Hepatocyte (in vitro differentiated cells): ENCODE measurements at regions not wholly inside any gene's neighbourhood (a gene's known extent, or its start where the extent isn't known, plus 50 kb on each side); places are given as distances from the start of the nearest gene placed in this dataset.
"Not testable (repeated sequence)": the region's sequence is repeated elsewhere in the genome, so short reads cannot be mapped to it uniquely, and the experiment has no call there.

Experiments used
- DNase-seq: peaks from one replicate; pipeline ENCODE4 v3.0.0-alpha.2; 2016; ENCODE audit warnings: low spot score
- H2AFZ ChIP-seq: fragments of 200-600 bp; sonication (generic); 2 replicates; pipeline ENCODE4 v1.6.0; 2016; ENCODE audit warnings: antibody characterized with exemption, mild to moderate bottlenecking
- H3K27ac ChIP-seq: fragments of 200-600 bp; sonication (generic); 2 replicates; pipeline ENCODE4 v1.5.1; 2016; ENCODE audit warnings: mild to moderate bottlenecking
- H3K27me3 ChIP-seq: fragments of 200-600 bp; sonication (generic); 2 replicates; pipeline ENCODE4 v1.6.1; 2016
- H3K36me3 ChIP-seq: fragments of 200-600 bp; sonication (generic); replicated peaks from 2 replicates; pipeline ENCODE4 v1.5.1; 2016; ENCODE audit warnings: low read depth; ENCODE audit not compliant: insufficient read depth
- H3K4me1 ChIP-seq: fragments of 200-600 bp; sonication (generic); 2 replicates; pipeline ENCODE4 v1.5.1; 2016; ENCODE audit warnings: mild to moderate bottlenecking, moderate library complexity; ENCODE audit not compliant: insufficient read depth
- H3K4me2 ChIP-seq: fragments of 200-600 bp; sonication (generic); 2 replicates; pipeline ENCODE4 v1.6.0; 2016
- H3K4me3 ChIP-seq: fragments of 200-600 bp; sonication (generic); 2 replicates; pipeline ENCODE4 v1.5.1; 2016; ENCODE audit warnings: mild to moderate bottlenecking
- H3K79me2 ChIP-seq: fragments of 200-600 bp; sonication (generic); 2 replicates; pipeline ENCODE4 v1.6.0; 2017; ENCODE audit warnings: mild to moderate bottlenecking
- H3K9me2 ChIP-seq: fragments of 200-600 bp; sonication (generic); replicated peaks from 2 replicates; pipeline ENCODE4 v1.6.0; 2017; ENCODE audit warnings: mild to moderate bottlenecking; ENCODE audit not compliant: insufficient read depth
- H3K9me3 ChIP-seq: fragments of 200-600 bp; sonication (generic); 2 replicates; pipeline ENCODE4 v1.5.1; 2016; ENCODE audit warnings: low read depth, mild to moderate bottlenecking
- H4K20me1 ChIP-seq: fragments of 200-600 bp; sonication (generic); 2 replicates; pipeline ENCODE4 v1.6.0; 2016; ENCODE audit warnings: mild to moderate bottlenecking; ENCODE audit not compliant: insufficient read depth, poor library complexity, severe bottlenecking
- EZH2 ChIP-seq: fragments of 200-600 bp; sonication (generic); IDR thresholded peaks from 2 replicates; pipeline ENCODE4 v1.6.1; 2016; ENCODE audit warnings: antibody characterized with exemption, mild to moderate bottlenecking, borderline replicate concordance
- EZH2phosphoT487 ChIP-seq: fragments of 200-600 bp; sonication (generic); IDR thresholded peaks from one replicate; pipeline ENCODE4 v1.6.1; 2018; ENCODE audit warnings: antibody characterized with exemption, mild to moderate bottlenecking, low read depth, moderate library complexity; ENCODE audit not compliant: unreplicated experiment, severe bottlenecking
- WGBS: methylation state at CpG from one replicate; pipeline ENCODE4 v1.1.6; 2016; ENCODE audit warnings: low lambda C conversion rate; ENCODE audit errors: missing lambda C conversion rate; 5-methylcytosine and 5-hydroxymethylcytosine counted together
- TF ChIP-seq, protein P1 (sequence below): fragments of 200-600 bp; sonication (generic); IDR thresholded peaks from 2 replicates; pipeline ENCODE4 v1.5.1; 2016; ENCODE audit warnings: antibody characterized with exemption, mild to moderate bottlenecking; ENCODE audit not compliant: poor library complexity

DNA sequence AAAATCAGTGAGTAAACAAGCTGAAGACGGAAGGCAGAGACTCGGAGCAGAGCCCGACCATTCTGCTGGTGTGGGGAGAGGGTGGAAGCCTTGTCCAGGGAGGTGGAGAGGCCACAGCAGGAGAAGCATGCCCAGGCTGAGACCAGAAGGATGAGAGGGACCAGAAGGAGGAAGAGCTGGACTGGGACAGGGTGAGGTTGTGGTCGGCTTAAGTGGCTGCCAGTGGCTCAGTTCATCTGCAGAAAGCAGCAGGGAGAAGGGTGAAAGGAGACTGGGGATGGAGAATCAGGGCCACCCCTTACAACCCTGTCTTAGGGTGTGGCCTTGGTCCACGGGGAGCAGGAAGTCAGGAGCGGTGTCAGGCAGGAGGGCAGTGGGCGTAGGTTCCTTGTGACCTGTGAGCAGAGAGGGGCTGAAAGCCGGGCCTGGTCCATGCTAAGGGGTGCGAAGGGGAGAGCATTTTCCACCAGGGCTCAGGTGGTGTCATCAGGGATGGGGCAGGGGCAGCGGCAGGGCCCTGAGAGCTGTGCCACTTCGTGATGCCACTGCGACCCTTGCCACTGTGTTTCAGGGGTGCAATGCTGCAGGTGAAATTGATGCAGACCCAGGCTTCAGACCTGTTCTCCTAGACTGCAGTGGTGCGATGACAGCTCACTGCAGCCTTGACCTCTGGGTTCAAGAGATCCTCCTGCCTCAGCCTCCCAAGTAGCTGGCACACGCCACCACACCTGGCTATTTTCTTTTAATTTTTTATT lies 81.1 kb downstream of the TTLL2 start:
- no peak for DNase-seq
- WGBS: 87% methylated on average over 14 of the region's 14 CpGs
- Histone ChIP-seq H3K9me3 (no peaks in the 10 kb centered on the region), H3K4me3 (no peak overlapping the region), H3K4me1 (no peaks in the 10 kb centered on the region), H3K9me2 (no peaks in the 10 kb centered on the region), H3K79me2 (no peaks in the 10 kb centered on the region), H3K27me3 (no peaks in the 10 kb centered on the region), H4K20me1 (no peaks in the 10 kb centered on the region), H2AFZ (no peak overlapping the region), H3K36me3 (no peaks in the 10 kb centered on the region), H3K27ac (no peak overlapping the region), H3K4me2 (no peak overlapping the region)
- TF ChIP-seq EZH2 (no peak), EZH2phosphoT487 (no peak)
- TF ChIP-seq, protein P1, sequence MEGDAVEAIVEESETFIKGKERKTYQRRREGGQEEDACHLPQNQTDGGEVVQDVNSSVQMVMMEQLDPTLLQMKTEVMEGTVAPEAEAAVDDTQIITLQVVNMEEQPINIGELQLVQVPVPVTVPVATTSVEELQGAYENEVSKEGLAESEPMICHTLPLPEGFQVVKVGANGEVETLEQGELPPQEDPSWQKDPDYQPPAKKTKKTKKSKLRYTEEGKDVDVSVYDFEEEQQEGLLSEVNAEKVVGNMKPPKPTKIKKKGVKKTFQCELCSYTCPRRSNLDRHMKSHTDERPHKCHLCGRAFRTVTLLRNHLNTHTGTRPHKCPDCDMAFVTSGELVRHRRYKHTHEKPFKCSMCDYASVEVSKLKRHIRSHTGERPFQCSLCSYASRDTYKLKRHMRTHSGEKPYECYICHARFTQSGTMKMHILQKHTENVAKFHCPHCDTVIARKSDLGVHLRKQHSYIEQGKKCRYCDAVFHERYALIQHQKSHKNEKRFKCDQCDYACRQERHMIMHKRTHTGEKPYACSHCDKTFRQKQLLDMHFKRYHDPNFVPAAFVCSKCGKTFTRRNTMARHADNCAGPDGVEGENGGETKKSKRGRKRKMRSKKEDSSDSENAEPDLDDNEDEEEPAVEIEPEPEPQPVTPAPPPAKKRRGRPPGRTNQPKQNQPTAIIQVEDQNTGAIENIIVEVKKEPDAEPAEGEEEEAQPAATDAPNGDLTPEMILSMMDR: no peak

DNA sequence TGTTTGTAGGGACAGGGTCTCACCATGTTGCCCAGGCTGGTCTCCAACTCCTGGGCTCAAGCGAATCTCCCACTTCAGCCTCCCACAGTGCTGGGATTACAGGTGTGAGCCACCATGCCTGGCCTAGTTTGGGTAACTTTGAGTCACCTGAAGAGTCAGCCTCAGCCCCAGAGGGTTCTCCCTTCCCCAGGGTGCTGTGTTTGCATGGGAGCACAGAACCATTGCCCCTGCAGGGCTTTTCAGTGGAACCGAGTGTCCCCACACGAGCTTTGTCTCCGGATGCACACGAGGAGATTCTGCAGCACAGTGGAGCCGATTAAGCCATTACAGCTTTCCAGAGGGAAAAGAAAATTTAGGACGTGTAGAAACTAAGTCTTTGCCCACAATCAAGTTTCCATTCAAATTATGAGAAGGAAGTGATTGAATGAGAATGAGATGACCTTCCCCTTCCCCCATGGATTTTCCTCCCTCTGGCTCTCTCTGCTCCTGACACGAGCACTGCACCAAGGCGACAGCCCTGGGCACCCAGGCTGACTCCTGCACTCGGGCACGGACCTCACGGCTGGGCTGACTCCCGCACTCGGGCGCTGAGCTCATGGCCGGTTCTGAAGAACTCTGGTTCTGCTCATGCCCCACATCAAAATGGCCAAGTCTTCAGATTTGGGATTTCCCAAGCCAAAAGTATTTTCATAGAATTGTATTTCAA lies 81.8 kb downstream of the TTLL2 start:
- 94% methylated on average over 16 of the region's 16 CpGs for WGBS
- H3K4me3 ChIP-seq, H3K9me2 ChIP-seq, H3K27ac ChIP-seq, H4K20me1 ChIP-seq, H3K4me1 ChIP-seq, H3K79me2 ChIP-seq, H3K4me2 ChIP-seq, H3K36me3 ChIP-seq, H2AFZ ChIP-seq, DNase-seq, H3K27me3 ChIP-seq, H3K9me3 ChIP-seq: not testable (repeated sequence)

DNA sequence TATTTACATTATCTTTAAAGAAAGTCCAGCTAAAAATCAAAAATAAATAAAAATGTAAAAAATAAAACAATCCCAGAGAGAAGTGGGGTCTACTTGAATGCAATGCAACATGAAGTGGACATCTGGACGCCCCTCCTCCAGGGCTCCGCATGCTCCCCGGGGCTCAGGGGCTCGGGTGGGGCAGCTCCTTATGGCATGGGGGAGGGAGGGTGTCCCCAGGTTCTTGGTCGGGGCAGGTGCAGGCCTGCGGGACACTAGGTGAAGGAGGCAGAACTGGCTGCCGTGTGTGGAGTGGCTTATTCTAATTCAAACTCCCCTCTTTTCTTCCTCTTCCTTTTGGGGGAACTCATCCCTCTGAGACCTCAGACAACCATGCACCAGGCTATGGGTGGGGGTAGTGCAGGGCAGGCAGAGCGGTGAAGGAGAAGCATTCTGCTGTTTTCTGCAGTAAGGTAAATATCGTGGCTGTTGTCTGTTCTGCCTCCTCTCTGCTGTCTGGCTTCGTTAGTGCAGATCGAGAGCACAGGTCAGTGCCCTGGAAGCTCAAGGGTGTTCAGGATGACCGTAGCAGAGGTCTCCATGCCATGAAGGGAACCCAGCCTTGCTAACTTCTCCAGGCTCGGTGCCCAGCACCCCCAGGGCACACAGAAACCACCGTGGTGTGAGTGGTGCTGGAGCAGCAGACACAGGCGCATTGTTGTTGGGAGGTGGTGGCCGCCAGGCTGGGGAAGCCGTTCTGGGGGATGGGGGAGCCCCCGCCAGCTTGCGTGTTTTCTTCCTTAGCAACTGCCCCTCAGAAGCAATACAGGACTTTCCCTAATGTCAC lies 82.6 kb downstream of the TTLL2 start:
- no peak overlapping the region for H2AFZ ChIP-seq
- no peaks in the 10 kb centered on the region for H3K79me2 ChIP-seq
- no peak for DNase-seq
- no peaks in the 10 kb centered on the region for H3K4me1 ChIP-seq
- no peaks in the 10 kb centered on the region for H3K9me2 ChIP-seq
- H3K27me3 ChIP-seq: no peaks in the 10 kb centered on the region
- H3K27ac ChIP-seq: no peak overlapping the region
- H4K20me1 ChIP-seq: no peaks in the 10 kb centered on the region
- no peak overlapping the region for H3K4me2 ChIP-seq
- H3K36me3 ChIP-seq: no peaks in the 10 kb centered on the region
- no peak overlapping the region for H3K4me3 ChIP-seq
- H3K9me3 ChIP-seq: no peaks in the 10 kb centered on the region
- TF ChIP-seq, protein P1: no peak
- no peak for TF ChIP-seq EZH2phosphoT487
- no peak for TF ChIP-seq EZH2
- 72% methylated on average over 15 of the region's 19 CpGs for WGBS
